Right lobe of liver (tissue), 4 donors: ENCODE measurements at regions not wholly inside any gene's neighbourhood (a gene's known extent, or its start where the extent isn't known, plus 50 kb on each side); places are given as distances from the start of the nearest gene placed in this dataset.

Source experiments
- CTCF ChIP-seq, 4 donors: fragments of 200-600 bp in 3 of 4; fragments of 450-650 bp in 1 of 4; IDR thresholded peaks; one replicate each; pipeline versions ENCODE4 v1.5.1 to v1.8.0; 2016 to 2022; ENCODE audit warnings: antibody characterized with exemption in 4 of 4, mild to moderate bottlenecking in 2 of 4
- POLR2A ChIP-seq: fragments of 450-650 bp; IDR thresholded peaks from one replicate; pipeline ENCODE4 v1.6.1; 2017; ENCODE audit warnings: antibody characterized with exemption, mild to moderate bottlenecking
- donor health status: DM: no; HTN: no; CAD: no.
- donor health status: DM: no; HTN: no; CAD: no.
- donor health status: DM: no; HTN: yes; CAD: no.

GRCh38 chr6:55925292-55925691, 49.9 kb upstream of the BMP5 start:
- TF ChIP-seq CTCF (IDR thresholded peaks at IDR 0.05) (no peak), POLR2A (no peak)
